Thyroid gland (tissue), 4 donors: ENCODE measurements at regions not wholly inside any gene's neighbourhood (a gene's known extent, or its start where the extent isn't known, plus 50 kb on each side); places are given as distances from the start of the nearest gene placed in this dataset.

Source experiments
- POLR2A ChIP-seq, 2 donors: fragments of 450-650 bp; IDR thresholded peaks; one replicate each; pipeline ENCODE4 v1.6.1; 2017; ENCODE audit warnings: antibody characterized with exemption in 2 of 2, mild to moderate bottlenecking in 2 of 2, moderate library complexity in 1 of 2
- TF ChIP-seq, protein P1 (sequence below), 6 experiments: fragments of 200-600 bp in 3 of 6; fragments of 450-650 bp in 3 of 6; sonication (generic) in 3 of 6; IDR thresholded peaks; one replicate each; pipeline ENCODE4 v1.5.1; 2016 to 2019; ENCODE audit warnings: antibody characterized with exemption in 6 of 6, mild to moderate bottlenecking in 2 of 6, inconsistent platforms in 1 of 6, moderate library complexity in 1 of 6

DNA sequence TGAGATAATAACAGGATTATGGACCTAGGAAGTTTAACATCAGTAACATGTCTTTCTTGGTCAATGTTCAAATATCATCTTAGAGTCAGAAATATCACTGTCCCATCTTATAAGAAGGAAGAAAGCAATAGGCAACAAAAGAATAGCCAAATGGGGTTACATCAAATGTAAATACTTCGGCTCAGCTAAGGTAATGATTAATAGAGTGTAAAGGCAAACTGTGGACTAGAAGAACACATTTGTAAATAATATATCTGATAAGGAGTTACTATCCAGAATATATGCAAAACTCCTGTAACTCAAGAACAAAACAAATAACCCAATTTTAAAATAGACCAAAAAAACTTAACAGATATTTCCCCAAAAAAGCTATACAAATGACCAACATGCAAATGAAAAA lies 630.3 kb downstream of the RPS29 start:
- no peak for TF ChIP-seq POLR2A (IDR thresholded peaks at IDR 0.05)
- TF ChIP-seq, protein P1, sequence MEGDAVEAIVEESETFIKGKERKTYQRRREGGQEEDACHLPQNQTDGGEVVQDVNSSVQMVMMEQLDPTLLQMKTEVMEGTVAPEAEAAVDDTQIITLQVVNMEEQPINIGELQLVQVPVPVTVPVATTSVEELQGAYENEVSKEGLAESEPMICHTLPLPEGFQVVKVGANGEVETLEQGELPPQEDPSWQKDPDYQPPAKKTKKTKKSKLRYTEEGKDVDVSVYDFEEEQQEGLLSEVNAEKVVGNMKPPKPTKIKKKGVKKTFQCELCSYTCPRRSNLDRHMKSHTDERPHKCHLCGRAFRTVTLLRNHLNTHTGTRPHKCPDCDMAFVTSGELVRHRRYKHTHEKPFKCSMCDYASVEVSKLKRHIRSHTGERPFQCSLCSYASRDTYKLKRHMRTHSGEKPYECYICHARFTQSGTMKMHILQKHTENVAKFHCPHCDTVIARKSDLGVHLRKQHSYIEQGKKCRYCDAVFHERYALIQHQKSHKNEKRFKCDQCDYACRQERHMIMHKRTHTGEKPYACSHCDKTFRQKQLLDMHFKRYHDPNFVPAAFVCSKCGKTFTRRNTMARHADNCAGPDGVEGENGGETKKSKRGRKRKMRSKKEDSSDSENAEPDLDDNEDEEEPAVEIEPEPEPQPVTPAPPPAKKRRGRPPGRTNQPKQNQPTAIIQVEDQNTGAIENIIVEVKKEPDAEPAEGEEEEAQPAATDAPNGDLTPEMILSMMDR (IDR thresholded peaks at IDR 0.05): no peak
